WTC11 (cell line): ENCODE measurements at regions not wholly inside any gene's neighbourhood (a gene's known extent, or its start where the extent isn't known, plus 50 kb on each side); places are given as distances from the start of the nearest gene placed in this dataset.

Source experiments
- ATF1 ChIP-seq: sonication (generic); formaldehyde crosslinking; IDR thresholded peaks from 2 replicates; pipeline ENCODE4 v1.8.1; 2023; ENCODE audit warnings: mild to moderate bottlenecking, moderate library complexity, missing genetic modification reagents
- CTCF ChIP-seq: fragments of 200-600 bp; IDR thresholded peaks from 2 replicates; pipeline ENCODE4 v1.8.0; 2022; ENCODE audit warnings: antibody characterized with exemption
- E2F5 ChIP-seq: sonication (generic); formaldehyde crosslinking; IDR thresholded peaks from 2 replicates; pipeline ENCODE4 v1.8.1; 2022; ENCODE audit warnings: mild to moderate bottlenecking, moderate library complexity, missing genetic modification reagents
- FOXP4 ChIP-seq: sonication (generic); formaldehyde crosslinking; IDR thresholded peaks from 2 replicates; pipeline ENCODE4 v1.8.0; 2022; ENCODE audit warnings: mild to moderate bottlenecking, missing genetic modification reagents
- IRF1 ChIP-seq: sonication (generic); formaldehyde crosslinking; IDR thresholded peaks from 2 replicates; pipeline ENCODE4 v1.8.0; 2023; ENCODE audit warnings: missing genetic modification reagents
- SMAD4 ChIP-seq: sonication (generic); formaldehyde crosslinking; IDR thresholded peaks from 2 replicates; pipeline ENCODE4 v1.8.0; 2022; ENCODE audit warnings: mild to moderate bottlenecking, missing genetic modification reagents
- SP1 ChIP-seq: sonication (generic); formaldehyde crosslinking; conservative IDR thresholded peaks from 2 replicates; pipeline ENCODE4 v1.8.1; 2022; ENCODE audit warnings: missing genetic modification reagents
- USF1 ChIP-seq: sonication (generic); formaldehyde crosslinking; IDR thresholded peaks from 2 replicates; pipeline ENCODE4 v1.8.0; 2022; ENCODE audit warnings: mild to moderate bottlenecking, missing genetic modification reagents
- ZNF219 ChIP-seq: sonication (generic); formaldehyde crosslinking; IDR thresholded peaks from 2 replicates; pipeline ENCODE4 v1.8.0; 2023; ENCODE audit warnings: missing genetic modification reagents, mild to moderate bottlenecking, borderline replicate concordance

- no peak for TF ChIP-seq CTCF
- TF ChIP-seq IRF1: no peak
- no peak for TF ChIP-seq SP1 (CRISPR knock-in tag)
- no peak for TF ChIP-seq FOXP4 (CRISPR knock-in tag)
- no peak for TF ChIP-seq E2F5 (CRISPR knock-in tag)
- TF ChIP-seq ATF1 (CRISPR knock-in tag): no peak
- TF ChIP-seq SMAD4 (CRISPR knock-in tag): no peak
- TF ChIP-seq USF1 (CRISPR knock-in tag): no peak
- no peak for TF ChIP-seq ZNF219
These were observed 394.4 kb downstream of the DOK5 start for GRCh38 chr20:54869765-54870164.
